ENCODE measurements at regions not wholly inside any gene's neighbourhood (a gene's known extent, or its start where the extent isn't known, plus 50 kb on each side); places are given as distances from the start of the nearest gene placed in this dataset.

- no peak for DNase-seq
These were observed 52.2 kb upstream of the DTNBP1 start for GRCh38 chr6:15715060-15715459.

GRCh38 chr6:15714658-15715057, 51.8 kb upstream of the DTNBP1 start:
- DNase-seq: no peak

- DNase-seq: no peak
These were observed 50.5 kb upstream of the DTNBP1 start for GRCh38 chr6:15713325-15713724.

- DNase-seq: no peak
These were observed 50.0 kb upstream of the DTNBP1 start for GRCh38 chr6:15712797-15713196.

Measured in DMS 273 treated with DMSO at 0.1 percent for 48 hours (cell line).